ENCODE measurements at regions not wholly inside any gene's neighbourhood (a gene's known extent, or its start where the extent isn't known, plus 50 kb on each side); places are given as distances from the start of the nearest gene placed in this dataset.

DNA sequence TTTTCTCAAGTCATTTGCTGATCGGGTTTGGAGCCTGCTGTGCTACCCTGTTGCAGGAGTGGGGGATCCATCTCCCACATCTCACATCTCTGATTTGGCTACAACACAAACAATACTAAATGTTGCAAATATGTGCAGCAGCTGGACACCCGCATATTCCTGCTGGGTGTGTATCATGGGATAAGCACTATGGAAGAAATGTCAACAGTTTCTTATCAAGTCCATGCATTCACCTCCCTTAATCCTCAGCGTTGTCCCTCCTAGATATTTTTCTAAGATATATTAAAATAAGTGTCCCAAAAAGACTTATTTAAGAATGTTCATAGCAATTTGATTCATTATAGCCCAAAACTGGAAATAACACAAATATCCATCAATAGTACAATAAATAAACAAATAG lies 303.7 kb downstream of the TRIB2 start (continued):
- TF ChIP-seq, protein P1, sequence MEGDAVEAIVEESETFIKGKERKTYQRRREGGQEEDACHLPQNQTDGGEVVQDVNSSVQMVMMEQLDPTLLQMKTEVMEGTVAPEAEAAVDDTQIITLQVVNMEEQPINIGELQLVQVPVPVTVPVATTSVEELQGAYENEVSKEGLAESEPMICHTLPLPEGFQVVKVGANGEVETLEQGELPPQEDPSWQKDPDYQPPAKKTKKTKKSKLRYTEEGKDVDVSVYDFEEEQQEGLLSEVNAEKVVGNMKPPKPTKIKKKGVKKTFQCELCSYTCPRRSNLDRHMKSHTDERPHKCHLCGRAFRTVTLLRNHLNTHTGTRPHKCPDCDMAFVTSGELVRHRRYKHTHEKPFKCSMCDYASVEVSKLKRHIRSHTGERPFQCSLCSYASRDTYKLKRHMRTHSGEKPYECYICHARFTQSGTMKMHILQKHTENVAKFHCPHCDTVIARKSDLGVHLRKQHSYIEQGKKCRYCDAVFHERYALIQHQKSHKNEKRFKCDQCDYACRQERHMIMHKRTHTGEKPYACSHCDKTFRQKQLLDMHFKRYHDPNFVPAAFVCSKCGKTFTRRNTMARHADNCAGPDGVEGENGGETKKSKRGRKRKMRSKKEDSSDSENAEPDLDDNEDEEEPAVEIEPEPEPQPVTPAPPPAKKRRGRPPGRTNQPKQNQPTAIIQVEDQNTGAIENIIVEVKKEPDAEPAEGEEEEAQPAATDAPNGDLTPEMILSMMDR (conservative IDR thresholded peaks at IDR 0.05; ENCODE audit: low read depth in 2 of 2) = no peak
- TF ChIP-seq ZNF114 (CRISPR knock-in tag; IDR thresholded peaks at IDR 0.05) (no peak), EZH2phosphoT487 (IDR thresholded peaks at IDR 0.05; ENCODE audit: unreplicated experiment) (no peak), POLR2AphosphoS5 (IDR thresholded peaks at IDR 0.05; ENCODE audit: low read depth) (no peak), ZNF331 (CRISPR knock-in tag; IDR thresholded peaks at IDR 0.05; ENCODE audit: low read depth) (no peak)
- TF ChIP-seq, protein P2, sequence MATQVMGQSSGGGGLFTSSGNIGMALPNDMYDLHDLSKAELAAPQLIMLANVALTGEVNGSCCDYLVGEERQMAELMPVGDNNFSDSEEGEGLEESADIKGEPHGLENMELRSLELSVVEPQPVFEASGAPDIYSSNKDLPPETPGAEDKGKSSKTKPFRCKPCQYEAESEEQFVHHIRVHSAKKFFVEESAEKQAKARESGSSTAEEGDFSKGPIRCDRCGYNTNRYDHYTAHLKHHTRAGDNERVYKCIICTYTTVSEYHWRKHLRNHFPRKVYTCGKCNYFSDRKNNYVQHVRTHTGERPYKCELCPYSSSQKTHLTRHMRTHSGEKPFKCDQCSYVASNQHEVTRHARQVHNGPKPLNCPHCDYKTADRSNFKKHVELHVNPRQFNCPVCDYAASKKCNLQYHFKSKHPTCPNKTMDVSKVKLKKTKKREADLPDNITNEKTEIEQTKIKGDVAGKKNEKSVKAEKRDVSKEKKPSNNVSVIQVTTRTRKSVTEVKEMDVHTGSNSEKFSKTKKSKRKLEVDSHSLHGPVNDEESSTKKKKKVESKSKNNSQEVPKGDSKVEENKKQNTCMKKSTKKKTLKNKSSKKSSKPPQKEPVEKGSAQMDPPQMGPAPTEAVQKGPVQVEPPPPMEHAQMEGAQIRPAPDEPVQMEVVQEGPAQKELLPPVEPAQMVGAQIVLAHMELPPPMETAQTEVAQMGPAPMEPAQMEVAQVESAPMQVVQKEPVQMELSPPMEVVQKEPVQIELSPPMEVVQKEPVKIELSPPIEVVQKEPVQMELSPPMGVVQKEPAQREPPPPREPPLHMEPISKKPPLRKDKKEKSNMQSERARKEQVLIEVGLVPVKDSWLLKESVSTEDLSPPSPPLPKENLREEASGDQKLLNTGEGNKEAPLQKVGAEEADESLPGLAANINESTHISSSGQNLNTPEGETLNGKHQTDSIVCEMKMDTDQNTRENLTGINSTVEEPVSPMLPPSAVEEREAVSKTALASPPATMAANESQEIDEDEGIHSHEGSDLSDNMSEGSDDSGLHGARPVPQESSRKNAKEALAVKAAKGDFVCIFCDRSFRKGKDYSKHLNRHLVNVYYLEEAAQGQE (IDR thresholded peaks at IDR 0.05; ENCODE audit: unreplicated experiment) = no peak

DNA sequence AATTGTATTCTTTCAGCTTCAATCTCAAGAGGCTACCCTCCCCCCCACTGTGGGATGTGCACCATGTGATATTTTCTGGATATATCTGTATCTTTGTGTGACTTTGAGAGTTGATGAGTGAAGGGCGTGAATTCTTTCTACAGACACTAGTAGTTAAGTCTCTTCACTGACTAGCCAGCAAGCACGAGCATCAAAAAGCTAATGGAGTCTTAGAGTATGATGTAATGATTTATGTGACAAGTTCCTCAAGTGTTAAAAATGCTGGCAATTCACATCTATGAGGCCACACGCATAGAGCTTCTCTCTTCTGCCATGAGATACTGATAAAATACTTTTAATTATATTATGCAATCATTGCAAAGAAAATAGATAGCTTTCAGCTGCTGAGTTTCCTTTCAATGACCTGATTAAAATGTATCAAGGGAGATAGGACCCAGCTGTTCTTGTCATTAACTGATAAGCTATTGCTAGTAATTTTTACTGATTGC lies 304.8 kb downstream of the TRIB2 start:
- no peaks in the 10 kb centered on the region for H3K36me3 Mint-ChIP-seq (ENCODE audit: low read depth)
- Histone ChIP-seq H3K79me2 (replicated peaks; ENCODE audit: insufficient read depth) (no peaks in the 10 kb centered on the region), H3K4me3 (no peak overlapping the region), H3K36me3 (ENCODE audit: insufficient read depth) (no peaks in the 10 kb centered on the region), H3F3A (replicated peaks; ENCODE audit: low read depth) (no peaks in the 10 kb centered on the region), H3K4me1 (ENCODE audit: insufficient read depth) (no peaks in the 10 kb centered on the region), H3K9me2 (ENCODE audit: insufficient read depth) (peaks cover 4% of the 10 kb centered on the region; the same call in 1 of the 2 replicates), H4K20me1 (replicated peaks; ENCODE audit: insufficient read depth) (no peaks in the 10 kb centered on the region), H3K27ac (ENCODE audit: low read depth) (no peak overlapping the region), H3K27me3 (ENCODE audit: insufficient read depth) (no peaks in the 10 kb centered on the region), H2AFZ (no peak overlapping the region), H3K4me2 (no peak overlapping the region)
- no peak for ATAC-seq
- H3K4me3 Mint-ChIP-seq = no peak overlapping the region
- no peak for DNase-seq (ENCODE audit: low spot score)
- H3K27ac Mint-ChIP-seq = no peak overlapping the region
- 0 out of 3 replicates have a peak, but pooled peaks cover 2% of the 10 kb centered on the region for H3K4me1 Mint-ChIP-seq
- H3K27me3 Mint-ChIP-seq (ENCODE audit: insufficient read depth, low read depth, poor library complexity) = no peaks in the 10 kb centered on the region
- H3K9me3 Mint-ChIP-seq = no peaks in the 10 kb centered on the region; the same call in 2 of the 3 replicates
- TF ChIP-seq ZNF114 (CRISPR knock-in tag; IDR thresholded peaks at IDR 0.05) = no peak
- TF ChIP-seq, protein P2 (IDR thresholded peaks at IDR 0.05; ENCODE audit: unreplicated experiment) = no peak
- TF ChIP-seq, protein P3, sequence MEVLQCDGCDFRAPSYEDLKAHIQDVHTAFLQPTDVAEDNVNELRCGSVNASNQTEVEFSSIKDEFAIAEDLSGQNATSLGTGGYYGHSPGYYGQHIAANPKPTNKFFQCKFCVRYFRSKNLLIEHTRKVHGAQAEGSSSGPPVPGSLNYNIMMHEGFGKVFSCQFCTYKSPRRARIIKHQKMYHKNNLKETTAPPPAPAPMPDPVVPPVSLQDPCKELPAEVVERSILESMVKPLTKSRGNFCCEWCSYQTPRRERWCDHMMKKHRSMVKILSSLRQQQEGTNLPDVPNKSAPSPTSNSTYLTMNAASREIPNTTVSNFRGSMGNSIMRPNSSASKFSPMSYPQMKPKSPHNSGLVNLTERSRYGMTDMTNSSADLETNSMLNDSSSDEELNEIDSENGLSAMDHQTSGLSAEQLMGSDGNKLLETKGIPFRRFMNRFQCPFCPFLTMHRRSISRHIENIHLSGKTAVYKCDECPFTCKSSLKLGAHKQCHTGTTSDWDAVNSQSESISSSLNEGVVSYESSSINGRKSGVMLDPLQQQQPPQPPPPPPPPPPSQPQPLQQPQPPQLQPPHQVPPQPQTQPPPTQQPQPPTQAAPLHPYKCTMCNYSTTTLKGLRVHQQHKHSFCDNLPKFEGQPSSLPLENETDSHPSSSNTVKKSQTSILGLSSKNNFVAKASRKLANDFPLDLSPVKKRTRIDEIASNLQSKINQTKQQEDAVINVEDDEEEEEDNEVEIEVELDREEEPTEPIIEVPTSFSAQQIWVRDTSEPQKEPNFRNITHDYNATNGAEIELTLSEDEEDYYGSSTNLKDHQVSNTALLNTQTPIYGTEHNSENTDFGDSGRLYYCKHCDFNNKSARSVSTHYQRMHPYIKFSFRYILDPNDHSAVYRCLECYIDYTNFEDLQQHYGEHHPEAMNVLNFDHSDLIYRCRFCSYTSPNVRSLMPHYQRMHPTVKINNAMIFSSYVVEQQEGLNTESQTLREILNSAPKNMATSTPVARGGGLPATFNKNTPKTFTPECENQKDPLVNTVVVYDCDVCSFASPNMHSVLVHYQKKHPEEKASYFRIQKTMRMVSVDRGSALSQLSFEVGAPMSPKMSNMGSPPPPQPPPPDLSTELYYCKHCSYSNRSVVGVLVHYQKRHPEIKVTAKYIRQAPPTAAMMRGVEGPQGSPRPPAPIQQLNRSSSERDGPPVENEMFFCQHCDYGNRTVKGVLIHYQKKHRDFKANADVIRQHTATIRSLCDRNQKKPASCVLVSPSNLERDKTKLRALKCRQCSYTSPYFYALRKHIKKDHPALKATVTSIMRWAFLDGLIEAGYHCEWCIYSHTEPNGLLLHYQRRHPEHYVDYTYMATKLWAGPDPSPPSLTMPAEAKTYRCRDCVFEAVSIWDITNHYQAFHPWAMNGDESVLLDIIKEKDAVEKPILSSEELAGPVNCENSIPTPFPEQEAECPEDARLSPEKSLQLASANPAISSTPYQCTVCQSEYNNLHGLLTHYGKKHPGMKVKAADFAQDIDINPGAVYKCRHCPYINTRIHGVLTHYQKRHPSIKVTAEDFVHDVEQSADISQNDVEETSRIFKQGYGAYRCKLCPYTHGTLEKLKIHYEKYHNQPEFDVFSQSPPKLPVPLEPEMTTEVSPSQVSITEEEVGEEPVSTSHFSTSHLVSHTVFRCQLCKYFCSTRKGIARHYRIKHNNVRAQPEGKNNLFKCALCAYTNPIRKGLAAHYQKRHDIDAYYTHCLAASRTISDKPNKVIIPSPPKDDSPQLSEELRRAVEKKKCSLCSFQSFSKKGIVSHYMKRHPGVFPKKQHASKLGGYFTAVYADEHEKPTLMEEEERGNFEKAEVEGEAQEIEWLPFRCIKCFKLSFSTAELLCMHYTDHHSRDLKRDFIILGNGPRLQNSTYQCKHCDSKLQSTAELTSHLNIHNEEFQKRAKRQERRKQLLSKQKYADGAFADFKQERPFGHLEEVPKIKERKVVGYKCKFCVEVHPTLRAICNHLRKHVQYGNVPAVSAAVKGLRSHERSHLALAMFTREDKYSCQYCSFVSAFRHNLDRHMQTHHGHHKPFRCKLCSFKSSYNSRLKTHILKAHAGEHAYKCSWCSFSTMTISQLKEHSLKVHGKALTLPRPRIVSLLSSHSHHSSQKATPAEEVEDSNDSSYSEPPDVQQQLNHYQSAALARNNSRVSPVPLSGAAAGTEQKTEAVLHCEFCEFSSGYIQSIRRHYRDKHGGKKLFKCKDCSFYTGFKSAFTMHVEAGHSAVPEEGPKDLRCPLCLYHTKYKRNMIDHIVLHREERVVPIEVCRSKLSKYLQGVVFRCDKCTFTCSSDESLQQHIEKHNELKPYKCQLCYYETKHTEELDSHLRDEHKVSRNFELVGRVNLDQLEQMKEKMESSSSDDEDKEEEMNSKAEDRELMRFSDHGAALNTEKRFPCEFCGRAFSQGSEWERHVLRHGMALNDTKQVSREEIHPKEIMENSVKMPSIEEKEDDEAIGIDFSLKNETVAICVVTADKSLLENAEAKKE (CRISPR knock-in tag; IDR thresholded peaks at IDR 0.05) = no peak
- no peak for TF ChIP-seq STAT1 (IDR thresholded peaks at IDR 0.05; ENCODE audit: unreplicated experiment)
